ENCODE measurements at regions not wholly inside any gene's neighbourhood (a gene's known extent, or its start where the extent isn't known, plus 50 kb on each side); places are given as distances from the start of the nearest gene placed in this dataset.

GRCh38 chr6:130647246-130647645 is 180.0 kb upstream of the SMLR1 start:
- intact Hi-C loops (cut with DNase I; ENCODE audit: low total_unique reads), result no loop called here
- Histone ChIP-seq H3K4me3 (no peak overlapping the region), H3K27me3 (no peaks in the 10 kb centered on the region), H3K27ac (no peak overlapping the region), H3K36me3 (ENCODE audit: low read depth, missing control alignments) (no peaks in the 10 kb centered on the region), H3K4me1 (no peaks in the 10 kb centered on the region), H3K9me3 (no peaks in the 10 kb centered on the region)
- no peak for DNase-seq
- no peak for TF ChIP-seq CTCF (IDR thresholded peaks at IDR 0.05)
- TF ChIP-seq POLR2A (IDR thresholded peaks at IDR 0.05), result no peak

- TF ChIP-seq POLR2A (IDR thresholded peaks at IDR 0.05), result no peak
- no peak for TF ChIP-seq CTCF (IDR thresholded peaks at IDR 0.05)
- Histone ChIP-seq H3K27me3 (no peaks in the 10 kb centered on the region), H3K4me3 (no peak overlapping the region), H3K9me3 (no peaks in the 10 kb centered on the region), H3K4me1 (no peaks in the 10 kb centered on the region), H3K36me3 (ENCODE audit: low read depth, missing control alignments) (no peaks in the 10 kb centered on the region), H3K27ac (no peak overlapping the region)
- DNase-seq, result no peak
- intact Hi-C loops (cut with DNase I; ENCODE audit: low total_unique reads), result no loop called here
- 85 to 86% methylated on average over 1 of the region's 1 CpG for WGBS, 2 donors
Observed at GRCh38 chr6:130655586-130655985, 171.6 kb upstream of the SMLR1 start.

DNA sequence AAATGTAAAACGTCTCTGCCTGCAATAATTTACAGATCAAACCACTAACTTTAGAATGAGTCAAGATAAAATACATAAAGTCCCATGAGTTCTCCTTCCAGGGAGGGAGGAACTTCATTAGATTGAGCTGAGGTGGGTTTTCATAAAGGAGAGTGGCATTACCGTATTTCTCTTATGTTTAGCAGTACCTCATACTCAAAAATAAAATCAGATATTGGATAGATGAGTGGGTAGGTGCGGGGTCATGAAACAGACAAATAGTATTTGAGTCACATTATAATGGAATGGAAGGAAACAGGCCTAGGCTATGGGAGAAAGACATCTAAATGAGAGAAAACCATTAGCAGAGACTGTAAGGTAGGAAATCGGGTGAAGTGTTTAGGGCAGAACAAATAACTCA is 166.1 kb upstream of the SMLR1 start:
- Histone ChIP-seq H3K4me3 (no peak overlapping the region), H3K9me3 (no peaks in the 10 kb centered on the region), H3K4me1 (no peaks in the 10 kb centered on the region), H3K27ac (no peak overlapping the region), H3K36me3 (ENCODE audit: low read depth, missing control alignments) (no peaks in the 10 kb centered on the region), H3K27me3 (no peaks in the 10 kb centered on the region)
- 80 to 83% methylated on average over 4 of the region's 4 CpGs for WGBS, 2 donors
- TF ChIP-seq POLR2A (IDR thresholded peaks at IDR 0.05) (no peak), CTCF (IDR thresholded peaks at IDR 0.05) (no peak)
- intact Hi-C loops (cut with DNase I; ENCODE audit: low total_unique reads), result no loop called here
- DNase-seq, result no peak

GRCh38 chr6:130666786-130667185 is 160.4 kb upstream of the SMLR1 start:
- Histone ChIP-seq H3K27me3 (no peaks in the 10 kb centered on the region), H3K27ac (no peak overlapping the region), H3K9me3 (no peaks in the 10 kb centered on the region), H3K4me1 (peaks cover 11% of the 10 kb centered on the region), H3K36me3 (ENCODE audit: low read depth, missing control alignments) (no peaks in the 10 kb centered on the region), H3K4me3 (no peak overlapping the region)
- DNase-seq, result no peak
- intact Hi-C loops (cut with DNase I; ENCODE audit: low total_unique reads), result no loop called here
- 88 to 93% methylated on average over 2 of the region's 2 CpGs for WGBS, 2 donors
- TF ChIP-seq POLR2A (IDR thresholded peaks at IDR 0.05) (no peak), CTCF (IDR thresholded peaks at IDR 0.05) (no peak)

DNA sequence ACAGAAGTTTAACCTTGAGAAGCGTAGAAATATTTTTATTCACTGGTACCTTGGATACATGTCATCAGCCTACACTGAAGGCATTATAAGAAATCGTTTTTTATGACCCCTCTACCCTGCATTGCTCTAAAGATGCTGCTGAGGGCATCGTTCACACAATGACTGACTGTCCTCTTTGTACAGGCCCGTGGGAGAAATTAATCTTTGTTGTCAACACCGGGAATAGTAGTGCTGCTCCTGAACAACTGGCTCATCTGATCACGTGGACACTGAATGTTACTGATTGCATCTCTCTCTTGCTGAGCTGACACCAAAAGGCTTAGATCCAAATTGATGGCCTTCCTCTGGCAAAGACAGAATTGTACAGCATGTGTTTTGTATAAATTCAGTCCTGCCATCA is 157.1 kb upstream of the SMLR1 start:
- intact Hi-C loops (cut with DNase I; ENCODE audit: low total_unique reads), result no loop called here
- peaks cover 11% of the 10 kb centered on the region for H3K4me1 ChIP-seq
- 47 to 48% methylated on average over 6 of the region's 6 CpGs for WGBS, 2 donors
- no peak overlapping the region for H3K27ac ChIP-seq
- TF ChIP-seq CTCF (IDR thresholded peaks at IDR 0.05) (no peak), POLR2A (IDR thresholded peaks at IDR 0.05) (no peak)
- H3K36me3 ChIP-seq (ENCODE audit: low read depth, missing control alignments), result no peaks in the 10 kb centered on the region
- H3K27me3 ChIP-seq, result no peaks in the 10 kb centered on the region
- no peak overlapping the region for H3K4me3 ChIP-seq
- H3K9me3 ChIP-seq, result no peaks in the 10 kb centered on the region
- DNase-seq, result no peak
